ENCODE measurements at regions not wholly inside any gene's neighbourhood (a gene's known extent, or its start where the extent isn't known, plus 50 kb on each side); places are given as distances from the start of the nearest gene placed in this dataset.

DNA sequence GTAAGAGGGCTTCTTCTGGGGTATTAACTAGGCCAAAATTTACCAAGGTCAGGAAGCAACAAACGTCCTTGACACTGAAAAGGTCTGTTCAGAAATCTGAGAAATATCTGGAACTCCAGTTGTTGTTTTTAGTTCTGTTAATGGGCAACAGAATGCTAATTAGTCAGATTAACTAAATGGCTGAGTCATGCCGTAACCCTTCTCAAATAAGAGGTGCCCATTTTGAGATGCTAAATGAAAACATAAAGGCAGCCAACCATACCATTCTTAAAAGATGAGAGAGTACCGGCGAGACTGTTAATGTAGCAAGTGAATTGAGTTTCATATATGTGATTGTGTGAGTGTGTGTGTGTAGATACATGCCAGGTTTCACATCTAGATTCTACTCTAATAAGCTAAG lies 147.9 kb upstream of the GAREM1 start:
- TF ChIP-seq REST (IDR thresholded peaks at IDR 0.05; ENCODE audit: insufficient read depth in 1 of 2, low read depth in 2 of 2, low read length in 2 of 2) (no peak), TAF1 (IDR thresholded peaks at IDR 0.05; ENCODE audit: borderline replicate concordance, insufficient read depth, low read length) (no peak), POLR2AphosphoS5 (IDR thresholded peaks at IDR 0.05; ENCODE audit: low read depth, low read length) (no peak)
